Common myeloid progenitor, CD34-positive (primary cell): ENCODE measurements at regions not wholly inside any gene's neighbourhood (a gene's known extent, or its start where the extent isn't known, plus 50 kb on each side); places are given as distances from the start of the nearest gene placed in this dataset.

Experiments
- CTCF ChIA-PET: fragments of 350-600 bp; sonication (Branson Sonifier 250); formaldehyde crosslinking; loops from one replicate; lab custom pipeline; 2021; ENCODE audit warnings: antibody characterized with exemption; lab: Charles Lee
- POLR2A ChIA-PET: fragments of 350-600 bp; sonication (Branson Sonifier 250); formaldehyde crosslinking; loops from one replicate; lab custom pipeline; 2021; ENCODE audit warnings: antibody characterized with exemption; lab: Charles Lee
- DNase-seq, 3 donors: peaks; one replicate each; pipeline versions ENCODE4 v3.0.0 to v3.0.0-alpha.2; 2013
- H3K27ac ChIP-seq, 2 experiments: 1 replicate in 1 of 2; 2 replicates in 1 of 2; pipeline ENCODE4 v1.7.0; 2013; ENCODE audit warnings: inconsistent platforms in 2 of 2, low read length in 2 of 2, mild to moderate bottlenecking in 2 of 2, low read depth in 1 of 2, moderate library complexity in 1 of 2; ENCODE audit not compliant: severe bottlenecking in 2 of 2, insufficient read depth in 1 of 2, poor library complexity in 1 of 2
- H3K27me3 ChIP-seq, 5 experiments: replicated peaks in 2 of 5; 1 replicate in 3 of 5; 2 replicates in 2 of 5; pipeline versions ENCODE4 v1.6.1 to v1.7.0; 2013; ENCODE audit warnings: low read length in 4 of 5, mild to moderate bottlenecking in 2 of 5, moderate library complexity in 2 of 5, inconsistent platforms in 1 of 5; ENCODE audit not compliant: insufficient read depth in 5 of 5, control insufficient read depth in 4 of 5
- H3K36me3 ChIP-seq, 4 experiments: 1 replicate in 2 of 4; 2 replicates in 2 of 4; pipeline versions ENCODE4 v1.6.1 to v1.7.0; 2013; ENCODE audit warnings: low read length in 3 of 4, control low read depth in 1 of 4, mild to moderate bottlenecking in 1 of 4; ENCODE audit not compliant: control insufficient read depth in 4 of 4, insufficient read depth in 4 of 4
- H3K4me1 ChIP-seq, 4 experiments: 1 replicate in 3 of 4; 2 replicates in 1 of 4; pipeline versions ENCODE4 v1.6.1 to v1.7.1; 2013; ENCODE audit warnings: low read length in 3 of 4, mild to moderate bottlenecking in 3 of 4, control low read depth in 1 of 4, inconsistent platforms in 1 of 4, moderate library complexity in 1 of 4; ENCODE audit not compliant: control insufficient read depth in 4 of 4, insufficient read depth in 4 of 4; ENCODE audit errors: control extremely low read depth in 1 of 4
- H3K4me3 ChIP-seq, 7 experiments: 1 replicate in 4 of 7; 2 replicates in 3 of 7; pipeline versions ENCODE4 v1.5.1 to v1.7.0; 2013; ENCODE audit warnings: mild to moderate bottlenecking in 7 of 7, low read length in 6 of 7, moderate library complexity in 6 of 7, inconsistent platforms in 2 of 7, low read depth in 2 of 7, control low read depth in 1 of 7; ENCODE audit not compliant: insufficient read depth in 4 of 7, control insufficient read depth in 1 of 7; ENCODE audit errors: extremely low read depth in 1 of 7
- H3K9me3 ChIP-seq, 5 experiments: 1 replicate in 4 of 5; 2 replicates in 1 of 5; pipeline versions ENCODE4 v1.6.1 to v1.7.1; 2013; ENCODE audit warnings: low read length in 4 of 5, mild to moderate bottlenecking in 2 of 5, inconsistent platforms in 1 of 5, low read depth in 1 of 5, moderate library complexity in 1 of 5; ENCODE audit not compliant: control insufficient read depth in 4 of 5, insufficient read depth in 2 of 5; ENCODE audit errors: control extremely low read depth in 1 of 5
- WGBS: methylation state at CpG from one replicate; pipeline ENCODE4 v1.1.5; 2013; ENCODE audit not compliant: insufficient coverage; 5-methylcytosine and 5-hydroxymethylcytosine counted together

DNA sequence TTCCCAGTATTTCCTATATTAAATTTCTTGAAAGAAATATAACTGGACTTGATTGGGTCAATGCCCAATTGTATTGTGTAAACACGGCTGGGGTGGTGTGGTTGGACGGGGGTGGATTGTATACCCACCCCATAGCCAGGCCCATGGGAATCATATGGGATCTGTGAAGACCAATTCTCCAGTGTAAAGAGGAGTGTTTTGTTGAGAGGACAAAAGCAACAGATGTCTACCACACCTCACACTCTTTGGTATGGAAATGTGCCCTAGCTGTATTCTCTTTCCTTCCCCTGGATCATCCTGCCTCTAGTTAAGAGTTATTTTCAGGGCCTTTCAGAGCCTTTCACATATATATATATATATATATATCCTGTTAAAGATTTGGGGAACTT is 57.5 kb upstream of the TGIF1 start:
- WGBS: 100% methylated on average over 1 of the region's 2 CpGs
- Histone ChIP-seq H3K9me3 (peaks cover 0 to 15% (median 6%) of the 10 kb centered on the region in 5 experiments), H3K4me3 (no peak overlapping the region), H3K4me1 (no peaks in the 10 kb centered on the region), H3K27ac (no peak overlapping the region), H3K36me3 (no peaks in the 10 kb centered on the region), H3K27me3 (no peaks in the 10 kb centered on the region)
- POLR2A ChIA-PET: no interaction called here
- CTCF ChIA-PET: no interaction called here
- no peak for DNase-seq

DNA sequence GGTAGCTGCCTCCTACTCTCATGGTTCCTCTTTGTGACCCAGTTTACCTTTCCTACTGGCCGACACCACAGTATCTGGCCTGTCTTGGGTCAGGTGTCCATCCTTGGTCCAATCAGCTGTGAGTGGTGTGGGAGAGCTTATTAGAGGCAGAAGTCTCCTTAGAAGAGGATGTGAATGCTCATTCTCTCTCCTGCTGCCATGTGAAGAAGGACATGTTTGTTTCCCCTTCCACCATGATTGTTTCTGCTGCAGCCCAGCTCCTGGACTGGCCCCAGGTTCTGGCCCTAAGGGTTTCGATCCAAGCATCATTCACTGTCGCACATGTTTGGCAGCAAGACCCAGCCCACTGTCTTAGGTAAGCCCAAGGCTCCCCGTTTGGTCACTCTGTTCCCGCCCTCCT is 55.3 kb upstream of the TGIF1 start:
- ChIA-PET CTCF (interaction anchor here (1.4 kb wide), 1 partner anchor 15 kb away, joined by 4 read pairs; no protein-coding TSS in a partner anchor), POLR2A (no interaction called here)
- Histone ChIP-seq H3K4me3 (no peak overlapping the region), H3K36me3 (no peaks in the 10 kb centered on the region), H3K9me3 (peaks cover 0 to 15% (median 6%) of the 10 kb centered on the region in 5 experiments), H3K27ac (no peak overlapping the region), H3K27me3 (no peaks in the 10 kb centered on the region), H3K4me1 (no peaks in the 10 kb centered on the region)
- WGBS: 100% methylated on average over 4 of the region's 5 CpGs
- no peak for DNase-seq

DNA sequence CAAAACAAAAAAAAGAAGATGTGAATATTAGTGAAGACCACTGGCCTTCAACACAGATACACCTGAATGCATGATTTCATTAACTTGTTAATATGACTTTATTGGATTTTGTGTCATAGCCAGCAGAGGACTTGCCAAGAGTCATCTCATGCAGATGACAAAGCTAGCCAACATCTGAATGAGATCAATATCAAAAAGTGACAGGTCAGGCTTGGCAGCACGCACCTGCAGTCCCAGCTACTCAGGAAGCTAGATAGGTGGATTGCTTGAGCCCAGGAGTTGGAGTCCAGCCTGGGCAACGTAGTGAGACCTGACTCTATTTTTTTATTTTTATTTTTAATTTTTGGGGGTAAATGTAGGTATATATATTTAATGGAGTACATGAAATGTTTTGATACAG is 54.5 kb upstream of the TGIF1 start:
- H3K27me3 ChIP-seq: no peaks in the 10 kb centered on the region
- H3K4me1 ChIP-seq: no peaks in the 10 kb centered on the region
- no peaks in the 10 kb centered on the region for H3K36me3 ChIP-seq
- peaks cover 0 to 11% (median 6%) of the 10 kb centered on the region in 5 experiments for H3K9me3 ChIP-seq
- POLR2A ChIA-PET: no interaction called here
- no peak overlapping the region for H3K27ac ChIP-seq
- CTCF ChIA-PET: no interaction called here
- H3K4me3 ChIP-seq: no peak overlapping the region
- DNase-seq: no peak
- 80% methylated on average over 1 of the region's 2 CpGs for WGBS

- Histone ChIP-seq H3K27me3 (no peaks in the 10 kb centered on the region), H3K9me3 (peaks cover 0 to 13% (median 6%) of the 10 kb centered on the region in 5 experiments), H3K27ac (no peak overlapping the region), H3K4me3 (no peak overlapping the region), H3K4me1 (no peaks in the 10 kb centered on the region), H3K36me3 (no peaks in the 10 kb centered on the region)
- ChIA-PET CTCF (interaction anchor here (1.4 kb wide), 1 partner anchor 12 kb away, joined by 4 read pairs; no protein-coding TSS in a partner anchor), POLR2A (interaction anchor here (0.6 kb wide), 2 partner anchors 25 to 26 kb away, joined by 3 to 4 read pairs; no protein-coding TSS in a partner anchor)
- DNase-seq: no peak
- WGBS: 98% methylated on average over 4 of the region's 7 CpGs
Measured at GRCh38 chr18:3397031-3397750, 52.8 kb upstream of the TGIF1 start.

GRCh38 chr18:3397786-3398185 is 52.2 kb upstream of the TGIF1 start:
- DNase-seq: no peak
- H3K27ac ChIP-seq: no peak overlapping the region
- WGBS: no CpG with 5 or more reads among the region's 2 CpGs
- POLR2A ChIA-PET: interaction anchor here (0.6 kb wide), 2 partner anchors 25 to 26 kb away, joined by 3 to 4 read pairs; no protein-coding TSS in a partner anchor
- H3K36me3 ChIP-seq: no peaks in the 10 kb centered on the region
- no peak overlapping the region for H3K4me3 ChIP-seq
- peaks cover 0 to 13% (median 6%) of the 10 kb centered on the region in 5 experiments for H3K9me3 ChIP-seq
- no peaks in the 10 kb centered on the region for H3K4me1 ChIP-seq
- CTCF ChIA-PET: no interaction called here
- H3K27me3 ChIP-seq: no peaks in the 10 kb centered on the region
